ENCODE measurements at regions not wholly inside any gene's neighbourhood (a gene's known extent, or its start where the extent isn't known, plus 50 kb on each side); places are given as distances from the start of the nearest gene placed in this dataset.

GRCh38 chr7:41834805-41835694, 132.2 kb upstream of the INHBA start:
- Mint-ChIP-seq H3K27ac (ENCODE audit: unreplicated experiment) (no peak overlapping the region), H3K4me3 (ENCODE audit: unreplicated experiment) (no peak overlapping the region), H3K4me1 (ENCODE audit: unreplicated experiment) (peaks cover 2% of the 10 kb centered on the region), H3K27me3 (ENCODE audit: unreplicated experiment) (no peaks in the 10 kb centered on the region), H3K36me3 (ENCODE audit: low read depth, unreplicated experiment) (no peaks in the 10 kb centered on the region), H3K9me3 (ENCODE audit: unreplicated experiment) (peaks cover 6% of the 10 kb centered on the region)
- no peak for TF ChIP-seq CTCF (IDR thresholded peaks at IDR 0.05; ENCODE audit: unreplicated experiment)
- DNase-seq (ENCODE audit: low spot score), result no peak

DNA sequence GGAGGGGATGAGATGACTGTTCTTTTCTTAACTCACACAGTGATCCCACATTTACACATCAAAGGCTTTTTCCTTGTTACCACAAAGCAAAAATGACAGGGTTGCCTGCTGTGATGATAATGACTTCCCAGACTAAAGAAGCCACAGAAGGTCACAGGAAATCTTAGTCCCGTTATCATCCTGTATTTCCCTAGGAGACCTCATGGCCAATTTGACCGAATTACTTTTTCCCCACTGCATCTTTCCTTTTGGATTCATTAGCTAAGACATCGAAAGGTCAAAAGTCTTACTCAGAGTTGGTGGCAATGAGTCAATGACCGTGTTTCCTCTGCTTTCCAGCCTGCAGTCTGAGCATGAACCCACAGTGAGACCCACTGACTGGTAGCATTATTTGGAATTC, 130.1 kb upstream of the INHBA start:
- peaks cover 8% of the 10 kb centered on the region for H3K4me1 Mint-ChIP-seq (ENCODE audit: unreplicated experiment)
- TF ChIP-seq CTCF (IDR thresholded peaks at IDR 0.05; ENCODE audit: unreplicated experiment), result no peak
- DNase-seq (ENCODE audit: low spot score), result no peak
- H3K27me3 Mint-ChIP-seq (ENCODE audit: unreplicated experiment), result peaks cover 3% of the 10 kb centered on the region
- H3K9me3 Mint-ChIP-seq (ENCODE audit: unreplicated experiment), result peaks cover 6% of the 10 kb centered on the region
- H3K27ac Mint-ChIP-seq (ENCODE audit: unreplicated experiment), result no peak overlapping the region
- H3K4me3 Mint-ChIP-seq (ENCODE audit: unreplicated experiment), result no peak overlapping the region
- H3K36me3 Mint-ChIP-seq (ENCODE audit: low read depth, unreplicated experiment), result peaks cover under 1% of the 10 kb centered on the region

- Mint-ChIP-seq H3K27ac (ENCODE audit: unreplicated experiment) (no peak overlapping the region), H3K36me3 (ENCODE audit: low read depth, unreplicated experiment) (peaks cover 3% of the 10 kb centered on the region), H3K4me1 (ENCODE audit: unreplicated experiment) (peaks cover 8% of the 10 kb centered on the region), H3K9me3 (ENCODE audit: unreplicated experiment) (peaks cover 6% of the 10 kb centered on the region), H3K27me3 (ENCODE audit: unreplicated experiment) (peaks cover 3% of the 10 kb centered on the region), H3K4me3 (ENCODE audit: unreplicated experiment) (no peak overlapping the region)
- DNase-seq (ENCODE audit: low spot score), result no peak
- no peak for TF ChIP-seq CTCF (IDR thresholded peaks at IDR 0.05; ENCODE audit: unreplicated experiment)
These were observed 127.4 kb upstream of the INHBA start for GRCh38 chr7:41830271-41830670.

DNA sequence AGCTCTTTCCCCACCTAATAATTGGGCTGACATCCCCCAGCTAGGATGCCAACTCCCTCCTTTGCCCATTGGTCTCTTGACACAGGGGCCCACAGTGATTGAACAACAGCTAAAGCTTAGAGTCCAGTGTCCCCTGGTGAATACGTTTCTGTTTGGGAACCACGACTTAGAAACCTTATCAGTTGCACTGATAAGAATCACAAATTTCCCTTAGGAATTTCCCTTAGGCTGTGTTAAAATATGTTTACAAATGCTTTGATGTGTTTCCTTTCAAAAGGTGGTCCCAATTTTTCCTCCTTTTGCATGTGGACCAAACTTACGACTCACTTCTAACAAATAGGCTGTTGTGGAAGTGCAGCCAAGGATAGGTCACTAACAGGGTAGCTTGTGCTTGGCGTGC, 126.0 kb upstream of the INHBA start:
- no peak for DNase-seq (ENCODE audit: low spot score)
- Mint-ChIP-seq H3K36me3 (ENCODE audit: low read depth, unreplicated experiment) (peaks cover 3% of the 10 kb centered on the region), H3K9me3 (ENCODE audit: unreplicated experiment) (peaks cover 6% of the 10 kb centered on the region), H3K4me1 (ENCODE audit: unreplicated experiment) (peaks cover 8% of the 10 kb centered on the region), H3K27me3 (ENCODE audit: unreplicated experiment) (peaks cover 3% of the 10 kb centered on the region), H3K27ac (ENCODE audit: unreplicated experiment) (no peak overlapping the region), H3K4me3 (ENCODE audit: unreplicated experiment) (no peak overlapping the region)
- TF ChIP-seq CTCF (IDR thresholded peaks at IDR 0.05; ENCODE audit: unreplicated experiment), result no peak

GRCh38 chr7:41826641-41827040, 123.8 kb upstream of the INHBA start:
- Mint-ChIP-seq H3K27ac (ENCODE audit: unreplicated experiment) (no peak overlapping the region), H3K4me3 (ENCODE audit: unreplicated experiment) (no peak overlapping the region), H3K27me3 (ENCODE audit: unreplicated experiment) (peaks cover 3% of the 10 kb centered on the region), H3K9me3 (ENCODE audit: unreplicated experiment) (peaks cover 4% of the 10 kb centered on the region), H3K36me3 (ENCODE audit: low read depth, unreplicated experiment) (peaks cover 3% of the 10 kb centered on the region), H3K4me1 (ENCODE audit: unreplicated experiment) (peaks cover 6% of the 10 kb centered on the region)
- TF ChIP-seq CTCF (IDR thresholded peaks at IDR 0.05; ENCODE audit: unreplicated experiment), result no peak
- DNase-seq (ENCODE audit: low spot score), result no peak

All from endothelial cell (in vitro differentiated cells).